H9 (cell line): ENCODE measurements at regions not wholly inside any gene's neighbourhood (a gene's known extent, or its start where the extent isn't known, plus 50 kb on each side); places are given as distances from the start of the nearest gene placed in this dataset.
"Not testable (repeated sequence)": the region's sequence is repeated elsewhere in the genome, so short reads cannot be mapped to it uniquely, and the experiment has no call there.

Experiments
- DNase-seq: peaks from one replicate; pipeline ENCODE4 v3.0.0-alpha.2; 2017
- H2AFZ ChIP-seq: one replicate; pipeline ENCODE4 v1.6.1; 2013; ENCODE audit warnings: mild to moderate bottlenecking, low read length, control low read depth, moderate library complexity
- H2AK5ac ChIP-seq: 2 replicates; pipeline ENCODE4 v1.6.1; 2013; ENCODE audit warnings: low read length, control low read depth, mixed read lengths; ENCODE audit not compliant: insufficient read length
- H2BK120ac ChIP-seq: one replicate; pipeline ENCODE4 v1.6.1; 2013; ENCODE audit warnings: low read depth, mild to moderate bottlenecking, low read length, control low read depth, inconsistent platforms; ENCODE audit not compliant: poor library complexity, severe bottlenecking
- H2BK12ac ChIP-seq: 2 replicates; pipeline ENCODE4 v1.6.1; 2013; ENCODE audit warnings: low read length, control low read depth, mixed read lengths, low read depth; ENCODE audit not compliant: insufficient read length
- H2BK15ac ChIP-seq: 2 replicates; pipeline ENCODE4 v1.6.1; 2013; ENCODE audit warnings: low read depth, low read length, control low read depth
- H2BK20ac ChIP-seq: one replicate; pipeline ENCODE4 v1.6.1; 2013; ENCODE audit warnings: low read depth, mild to moderate bottlenecking, low read length, control low read depth, inconsistent platforms; ENCODE audit not compliant: poor library complexity, severe bottlenecking
- H2BK5ac ChIP-seq: 2 replicates; pipeline ENCODE4 v1.6.1; 2013; ENCODE audit warnings: low read length, control low read depth, mixed read lengths; ENCODE audit not compliant: insufficient read length
- H3K14ac ChIP-seq: 2 replicates; pipeline ENCODE4 v1.6.1; 2013; ENCODE audit warnings: low read length, control low read depth; ENCODE audit not compliant: insufficient read depth
- H3K18ac ChIP-seq: 2 replicates; pipeline ENCODE4 v1.6.1; 2013; ENCODE audit warnings: low read depth, mild to moderate bottlenecking, mixed read lengths, low read length, control low read depth; ENCODE audit not compliant: insufficient read length
- H3K23ac ChIP-seq: 2 replicates; pipeline ENCODE4 v1.6.1; 2013; ENCODE audit warnings: low read length, control low read depth, mixed read lengths, low read depth; ENCODE audit not compliant: insufficient read length
- H3K23me2 ChIP-seq: 2 replicates; pipeline ENCODE4 v1.6.1; 2013; ENCODE audit warnings: low read depth, mild to moderate bottlenecking, mixed read lengths, low read length, control low read depth; ENCODE audit not compliant: insufficient read length, poor library complexity, severe bottlenecking
- H3K27ac ChIP-seq: 2 replicates; pipeline ENCODE4 v1.5.1; 2013; ENCODE audit warnings: low read length, control low read depth, mixed read lengths, low read depth; ENCODE audit not compliant: insufficient read length
- H3K27me3 ChIP-seq: 2 replicates; pipeline ENCODE4 v1.6.1; 2013; ENCODE audit warnings: low read length, control low read depth, inconsistent platforms; ENCODE audit not compliant: insufficient read depth
- H3K4ac ChIP-seq: 2 replicates; pipeline ENCODE4 v1.6.1; 2013; ENCODE audit warnings: low read depth, mild to moderate bottlenecking, control low read depth, inconsistent platforms, low read length, moderate library complexity
- H3K4me1 ChIP-seq: 2 replicates; pipeline ENCODE4 v1.6.1; 2013; ENCODE audit warnings: low read length, control low read depth, inconsistent platforms; ENCODE audit not compliant: insufficient read depth
- H3K4me2 ChIP-seq: 2 replicates; pipeline ENCODE4 v1.6.1; 2013; ENCODE audit warnings: low read length, control low read depth, mixed read lengths; ENCODE audit not compliant: insufficient read length, insufficient read depth
- H3K56ac ChIP-seq: 2 replicates; pipeline ENCODE4 v1.6.1; 2013; ENCODE audit warnings: low read depth, mild to moderate bottlenecking, mixed read lengths, low read length, control low read depth; ENCODE audit not compliant: insufficient read length
- H3K79me1 ChIP-seq: 2 replicates; pipeline ENCODE4 v1.6.1; 2013; ENCODE audit warnings: low read depth, mild to moderate bottlenecking, moderate library complexity, low read length, control low read depth, inconsistent platforms; ENCODE audit not compliant: insufficient read depth, poor library complexity, severe bottlenecking
- H3K79me2 ChIP-seq: 2 replicates; pipeline ENCODE4 v1.6.1; 2013; ENCODE audit warnings: low read length, control low read depth, inconsistent platforms; ENCODE audit not compliant: insufficient read depth
- H3K9ac ChIP-seq: 2 replicates; pipeline ENCODE4 v1.6.1; 2013; ENCODE audit warnings: low read length, control low read depth, mixed read lengths; ENCODE audit not compliant: insufficient read length; ENCODE audit errors: extremely low read depth
- H3K9me3 ChIP-seq: one replicate; pipeline ENCODE4 v1.6.1; 2013; ENCODE audit warnings: low read depth, low read length, inconsistent platforms; ENCODE audit not compliant: control insufficient read depth
- H3T11ph ChIP-seq: one replicate; pipeline ENCODE4 v1.6.1; 2013; ENCODE audit warnings: mild to moderate bottlenecking, low read length, control low read depth, inconsistent platforms
- H4K20me1 ChIP-seq: one replicate; pipeline ENCODE4 v1.6.1; 2013; ENCODE audit not compliant: control insufficient read depth, insufficient read length, insufficient read depth
- H4K5ac ChIP-seq: 2 replicates; pipeline ENCODE4 v1.6.1; 2013; ENCODE audit warnings: low read depth, mild to moderate bottlenecking, mixed read lengths, low read length, control low read depth; ENCODE audit not compliant: insufficient read length
- H4K8ac ChIP-seq: replicated peaks from 2 replicates; pipeline ENCODE4 v1.6.1; 2013; ENCODE audit warnings: low read length, control low read depth, mixed read lengths, low read depth; ENCODE audit not compliant: insufficient read length
- H4K91ac ChIP-seq: 2 replicates; pipeline ENCODE4 v1.6.1; 2013; ENCODE audit warnings: low read depth, mild to moderate bottlenecking, moderate library complexity, mixed read lengths, low read length, control low read depth; ENCODE audit not compliant: insufficient read length
- H3K27ac Mint-ChIP-seq, 3 experiments: 2 replicates in 2 of 3; 3 replicates in 1 of 3; pipeline ENCODE4 v1.8.0; 2020 to 2021; ENCODE audit warnings: mixed read lengths in 3 of 3, mild to moderate bottlenecking in 1 of 3, moderate library complexity in 1 of 3
- H3K27me3 Mint-ChIP-seq: 2 replicates; pipeline ENCODE4 v1.8.0; 2021; ENCODE audit warnings: low read depth, mild to moderate bottlenecking, moderate library complexity, mixed read lengths
- H3K36me3 Mint-ChIP-seq, 3 experiments: 2 replicates in 2 of 3; 3 replicates in 1 of 3; pipeline ENCODE4 v1.8.0; 2020 to 2021; ENCODE audit warnings: low read depth in 3 of 3, mixed read lengths in 3 of 3; ENCODE audit not compliant: insufficient read depth in 1 of 3
- H3K4me1 Mint-ChIP-seq, 2 experiments: 2 replicates each; pipeline ENCODE4 v1.8.0; 2020; ENCODE audit warnings: mixed read lengths in 2 of 2
- H3K4me3 Mint-ChIP-seq, 2 experiments: 2 replicates in 1 of 2; 3 replicates in 1 of 2; pipeline ENCODE4 v1.8.0; 2020 to 2021; ENCODE audit warnings: mild to moderate bottlenecking in 2 of 2, mixed read lengths in 2 of 2, moderate library complexity in 1 of 2
- H3K9me3 Mint-ChIP-seq, 2 experiments: 2 replicates in 1 of 2; 3 replicates in 1 of 2; pipeline ENCODE4 v1.8.0; 2020; ENCODE audit warnings: mild to moderate bottlenecking in 2 of 2, mixed read lengths in 2 of 2, moderate library complexity in 1 of 2
- CTCF ChIP-seq: fragments of 200-600 bp; sonication (generic); conservative IDR thresholded peaks from 3 replicates; pipeline ENCODE4 v1.8.0; 2021; ENCODE audit warnings: antibody characterized with exemption, mild to moderate bottlenecking
- WGBS: extraction: QIAGEN DNeasy Blood & Tissue Kit; methylation state at CpG from one replicate; pipeline ENCODE4 v1.1.7; 2013; ENCODE audit warnings: missing lambda C conversion rate, low lambda C conversion rate, mixed read lengths; ENCODE audit not compliant: insufficient read length; ENCODE audit errors: extremely low coverage; 5-methylcytosine and 5-hydroxymethylcytosine counted together

- no peaks in the 10 kb centered on the region for H3K9me3 ChIP-seq
- no peak overlapping the region for H4K8ac ChIP-seq
- Mint-ChIP-seq H3K9me3 (no peaks in the 10 kb centered on the region; a peak in 1 of 5 replicates), H3K36me3 (no peaks in the 10 kb centered on the region), H3K4me1 (0 out of 4 replicates have a peak, but pooled peaks cover 0 to 7% of the 10 kb centered on the region in 2 experiments), H3K27ac (no peak overlapping the region), H3K4me3 (no peak overlapping the region), H3K27me3 (no peaks in the 10 kb centered on the region)
- WGBS, result no CpG with 5 or more reads among the region's 4 CpGs
- H3K79me2 ChIP-seq, result no peaks in the 10 kb centered on the region
- H2BK120ac ChIP-seq, result no peak overlapping the region
- no peak overlapping the region for H3K23ac ChIP-seq
- H3K79me1 ChIP-seq, result no peaks in the 10 kb centered on the region
- H3K23me2 ChIP-seq, result no peaks in the 10 kb centered on the region
- no peak overlapping the region for H2AK5ac ChIP-seq
- no peak overlapping the region for H4K5ac ChIP-seq
- H3K4ac ChIP-seq, result no peak overlapping the region
- no peak overlapping the region for H2BK5ac ChIP-seq
- H3K56ac ChIP-seq, result no peak overlapping the region
- no peaks in the 10 kb centered on the region for H3K4me1 ChIP-seq
- H2BK15ac ChIP-seq, result no peak overlapping the region
- no peak overlapping the region for H3K27ac ChIP-seq
- H3K18ac ChIP-seq, result no peak overlapping the region
- H3T11ph ChIP-seq, result no peak overlapping the region
- no peak for TF ChIP-seq CTCF
- H2AFZ ChIP-seq, result no peak overlapping the region
- H3K14ac ChIP-seq, result no peak overlapping the region
- H2BK12ac ChIP-seq, result no peak overlapping the region
- H3K9ac ChIP-seq, result no peak overlapping the region
- no peaks in the 10 kb centered on the region for H3K27me3 ChIP-seq
- no peaks in the 10 kb centered on the region for H4K20me1 ChIP-seq
- H3K4me2 ChIP-seq, result no peak overlapping the region
- no peak overlapping the region for H2BK20ac ChIP-seq
- DNase-seq, result no peak
- H4K91ac ChIP-seq, result no peak overlapping the region
Observed at GRCh38 chr4:128751354-128751753, 58.1 kb upstream of the JADE1 start.

GRCh38 chr4:128741748-128742147 lies 67.8 kb upstream of the JADE1 start:
- H3K4ac ChIP-seq, H3K27ac Mint-ChIP-seq, H2BK5ac ChIP-seq, H4K5ac ChIP-seq, H3K4me2 ChIP-seq, H2BK120ac ChIP-seq, H3K56ac ChIP-seq, H3K14ac ChIP-seq, H3K23me2 ChIP-seq, H3K4me3 Mint-ChIP-seq, H3K18ac ChIP-seq, H3T11ph ChIP-seq, H3K23ac ChIP-seq, H2AFZ ChIP-seq, H3K27me3 Mint-ChIP-seq, H3K4me1 ChIP-seq, DNase-seq, H3K27ac ChIP-seq, H3K36me3 Mint-ChIP-seq, H3K79me2 ChIP-seq, H3K9me3 ChIP-seq, H3K79me1 ChIP-seq, H2AK5ac ChIP-seq, H3K27me3 ChIP-seq, H2BK15ac ChIP-seq, H4K8ac ChIP-seq, H3K9ac ChIP-seq, H4K91ac ChIP-seq, H2BK12ac ChIP-seq, H2BK20ac ChIP-seq, H4K20me1 ChIP-seq, H3K4me1 Mint-ChIP-seq: not testable (repeated sequence)
- H3K9me3 Mint-ChIP-seq, result peaks cover 5 to 13% of the 10 kb centered on the region in 2 experiments
- no CpG with 5 or more reads among the region's 7 CpGs for WGBS
